ENCODE measurements at regions not wholly inside any gene's neighbourhood (a gene's known extent, or its start where the extent isn't known, plus 50 kb on each side); places are given as distances from the start of the nearest gene placed in this dataset.

DNA sequence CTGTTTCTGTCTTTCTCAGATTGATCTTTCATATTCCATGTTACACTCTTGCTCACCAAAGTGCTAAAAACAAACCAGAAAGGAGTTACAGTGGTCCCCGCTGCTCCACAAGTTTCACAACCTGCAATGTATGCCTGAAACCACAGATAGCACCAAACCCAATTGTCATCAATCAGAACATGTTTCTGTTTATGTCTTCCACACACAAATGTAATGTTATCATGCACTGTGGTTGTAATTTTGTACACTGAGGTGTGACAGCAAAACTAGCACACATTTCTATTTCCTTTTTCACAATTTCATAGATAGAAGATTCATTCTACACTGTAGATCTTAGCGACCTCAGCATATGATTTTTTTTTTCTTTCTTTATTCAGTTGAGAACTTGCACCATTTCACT, 1045.9 kb upstream of the RAG2 start:
- TF ChIP-seq, protein P1, sequence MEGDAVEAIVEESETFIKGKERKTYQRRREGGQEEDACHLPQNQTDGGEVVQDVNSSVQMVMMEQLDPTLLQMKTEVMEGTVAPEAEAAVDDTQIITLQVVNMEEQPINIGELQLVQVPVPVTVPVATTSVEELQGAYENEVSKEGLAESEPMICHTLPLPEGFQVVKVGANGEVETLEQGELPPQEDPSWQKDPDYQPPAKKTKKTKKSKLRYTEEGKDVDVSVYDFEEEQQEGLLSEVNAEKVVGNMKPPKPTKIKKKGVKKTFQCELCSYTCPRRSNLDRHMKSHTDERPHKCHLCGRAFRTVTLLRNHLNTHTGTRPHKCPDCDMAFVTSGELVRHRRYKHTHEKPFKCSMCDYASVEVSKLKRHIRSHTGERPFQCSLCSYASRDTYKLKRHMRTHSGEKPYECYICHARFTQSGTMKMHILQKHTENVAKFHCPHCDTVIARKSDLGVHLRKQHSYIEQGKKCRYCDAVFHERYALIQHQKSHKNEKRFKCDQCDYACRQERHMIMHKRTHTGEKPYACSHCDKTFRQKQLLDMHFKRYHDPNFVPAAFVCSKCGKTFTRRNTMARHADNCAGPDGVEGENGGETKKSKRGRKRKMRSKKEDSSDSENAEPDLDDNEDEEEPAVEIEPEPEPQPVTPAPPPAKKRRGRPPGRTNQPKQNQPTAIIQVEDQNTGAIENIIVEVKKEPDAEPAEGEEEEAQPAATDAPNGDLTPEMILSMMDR (conservative IDR thresholded peaks at IDR 0.05; ENCODE audit: low read length): no peak
- TF ChIP-seq EZH2phosphoT487 (IDR thresholded peaks at IDR 0.05; ENCODE audit: borderline replicate concordance, low read depth, low read length): no peak

Measured in OCI-LY7 (cell line).